HG03103 (cell line): ENCODE measurements at regions not wholly inside any gene's neighbourhood (a gene's known extent, or its start where the extent isn't known, plus 50 kb on each side); places are given as distances from the start of the nearest gene placed in this dataset.
"Not testable (repeated sequence)": the region's sequence is repeated elsewhere in the genome, so short reads cannot be mapped to it uniquely, and the experiment has no call there.

Experiments used
- ATAC-seq: cut with Tn5 transposase; IDR thresholded peaks from one replicate; pipeline ENCODE4 v1.9.1; 2021; ENCODE audit warnings: low read depth; ENCODE audit not compliant: unreplicated experiment

DNA sequence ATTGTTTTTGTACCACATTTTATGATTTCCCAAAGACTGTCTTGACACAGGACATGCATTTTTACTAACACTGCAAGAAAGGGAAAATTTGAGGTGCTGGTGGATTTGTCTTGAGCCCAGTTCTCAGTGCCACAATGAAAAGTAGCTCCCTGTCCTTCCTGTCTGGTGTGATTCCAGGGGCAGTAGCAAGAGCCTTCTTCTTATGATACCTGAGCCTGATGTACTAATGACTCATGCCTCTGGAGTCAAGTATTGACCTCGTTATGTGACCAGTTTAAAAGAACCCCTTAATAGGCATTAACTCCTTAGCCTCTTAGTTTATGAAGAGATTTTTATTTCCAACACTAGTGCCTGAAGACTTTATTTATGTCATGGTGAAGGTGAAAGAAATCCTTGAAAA, 728.6 kb downstream of the SLC4A3 start:
- no peak for ATAC-seq

GRCh38 chr2:220365023-220365422, 737.6 kb downstream of the SLC4A3 start:
- ATAC-seq = no peak

DNA sequence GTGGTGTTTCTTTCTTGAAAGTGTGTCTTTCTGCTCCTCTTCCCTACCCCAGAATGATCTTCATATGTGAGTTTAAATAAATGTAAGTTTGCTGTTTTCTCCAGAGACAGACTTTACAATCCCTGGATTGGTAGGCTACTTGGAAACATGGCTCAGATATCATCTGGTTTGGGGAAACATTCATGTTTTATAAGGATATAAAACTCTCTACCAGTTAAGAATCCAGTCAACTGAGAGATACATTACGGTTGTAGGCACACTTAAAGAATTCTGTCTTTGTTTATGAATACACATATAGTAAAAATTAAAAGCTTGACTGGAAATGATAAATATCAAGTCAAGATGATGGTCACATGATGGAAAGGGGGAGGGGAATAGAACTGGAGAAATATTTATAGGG, 739.3 kb downstream of the SLC4A3 start:
- ATAC-seq = no peak

GRCh38 chr2:220370764-220371163, 743.3 kb downstream of the SLC4A3 start:
- no peak for ATAC-seq

DNA sequence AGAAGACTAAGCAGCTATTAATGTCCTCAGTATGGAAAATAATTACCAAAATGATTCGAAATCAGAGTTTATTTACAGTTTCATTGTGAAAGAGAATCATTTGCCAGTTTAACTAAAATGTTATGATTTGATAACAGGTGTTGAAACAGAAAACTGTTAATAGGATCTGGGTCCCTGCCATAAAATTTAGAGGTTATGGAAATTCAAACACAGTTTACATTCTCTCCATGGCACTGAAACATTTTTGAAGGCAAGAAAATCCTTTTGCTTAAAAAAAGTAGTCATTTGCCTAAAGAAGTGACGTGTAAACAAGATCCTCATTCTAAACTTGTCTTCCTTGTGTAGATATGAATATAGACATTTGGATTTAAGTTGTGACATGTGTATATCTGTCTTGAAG, 743.8 kb downstream of the SLC4A3 start:
- ATAC-seq = no peak

DNA sequence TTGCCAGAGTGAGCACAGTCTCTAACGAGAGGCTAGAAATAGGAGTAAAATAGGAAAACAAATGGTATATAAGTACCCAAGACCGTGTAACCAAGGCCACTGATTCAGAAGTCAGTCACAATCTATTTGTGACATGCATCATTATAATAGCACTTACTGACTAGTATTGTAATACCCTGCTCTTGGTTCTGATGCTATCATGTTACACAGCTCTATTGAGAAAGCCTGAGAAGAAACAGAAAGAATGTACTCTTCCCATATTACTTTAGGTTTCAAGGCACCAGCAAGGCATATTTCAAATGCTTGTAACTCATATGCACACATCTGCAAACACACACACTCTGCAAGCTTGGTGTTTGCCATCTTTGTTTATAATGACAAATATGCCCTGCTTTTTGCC, 746.4 kb downstream of the SLC4A3 start:
- no peak for ATAC-seq

- ATAC-seq = no peak
Measured at GRCh38 chr2:220374282-220374681, 746.9 kb downstream of the SLC4A3 start.

- ATAC-seq = no peak
Measured at GRCh38 chr2:220377482-220378155, 750.2 kb downstream of the SLC4A3 start.

- not testable (repeated sequence) for ATAC-seq
Measured at GRCh38 chr2:220387758-220388157, 760.3 kb downstream of the SLC4A3 start.

DNA sequence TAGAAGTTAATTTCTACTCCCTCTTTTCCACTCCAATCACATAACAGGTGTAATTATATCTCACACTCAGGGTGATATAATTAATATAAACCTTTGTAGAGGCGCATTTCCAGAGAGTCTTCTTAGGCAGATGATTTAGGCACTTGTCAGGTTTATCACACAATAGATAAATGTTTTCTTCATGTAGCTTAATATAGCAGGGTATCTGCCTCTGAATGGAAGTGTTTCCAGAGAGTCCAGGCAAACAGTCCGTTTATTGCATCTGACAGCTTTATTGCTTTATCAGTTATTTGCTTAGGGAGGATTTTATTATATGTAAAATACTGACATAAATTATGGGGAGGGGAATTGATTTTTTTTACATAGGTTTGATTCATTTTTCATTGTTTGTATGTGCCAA, 766.3 kb downstream of the SLC4A3 start:
- ATAC-seq = no peak

- no peak for ATAC-seq
Measured at GRCh38 chr2:220394433-220394832, 767.0 kb downstream of the SLC4A3 start.

GRCh38 chr2:220396287-220396686, 768.9 kb downstream of the SLC4A3 start:
- no peak for ATAC-seq

- ATAC-seq = no peak
Measured at GRCh38 chr2:220410296-220410695, 782.9 kb downstream of the SLC4A3 start.

DNA sequence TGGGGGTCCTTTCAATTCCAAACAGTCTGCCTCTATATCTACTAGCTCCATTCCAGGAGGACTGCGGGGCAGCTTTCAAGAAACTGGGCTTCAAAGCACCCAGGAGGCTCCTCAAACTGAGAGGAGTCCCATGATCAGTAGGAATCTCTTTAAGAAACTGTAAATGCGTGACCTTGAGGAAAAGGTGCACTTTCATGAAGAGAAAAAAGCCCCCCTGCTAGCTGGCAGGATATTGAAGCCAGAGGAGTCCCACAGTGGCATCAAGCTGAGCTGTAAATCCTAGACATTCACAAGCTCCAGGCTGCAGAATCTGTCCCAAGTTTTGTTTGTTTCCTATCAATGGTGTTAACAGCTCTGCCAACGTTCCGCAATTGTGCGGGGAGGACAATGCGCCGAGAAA, 790.1 kb downstream of the SLC4A3 start:
- no peak for ATAC-seq

DNA sequence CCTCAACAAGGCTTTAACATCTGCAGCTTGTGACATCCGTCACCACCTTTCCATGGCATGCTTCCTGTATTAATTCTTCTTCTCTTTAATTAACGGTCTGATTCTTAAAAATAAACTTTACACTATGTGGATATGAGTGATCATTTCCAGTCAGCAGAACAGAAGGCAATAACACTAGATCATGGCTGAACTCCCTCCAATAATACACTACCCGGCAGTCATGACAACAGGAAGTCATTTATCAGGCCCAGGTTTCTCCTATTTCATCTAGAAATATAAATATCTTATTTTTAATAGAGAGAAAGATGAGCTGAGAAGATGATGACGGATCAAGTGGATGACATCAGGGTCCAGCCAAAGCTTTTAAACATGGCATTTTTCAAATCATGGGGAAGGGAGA, 792.2 kb downstream of the SLC4A3 start:
- ATAC-seq = no peak

- ATAC-seq = no peak
Measured at GRCh38 chr2:220420820-220421219, 793.4 kb downstream of the SLC4A3 start.

DNA sequence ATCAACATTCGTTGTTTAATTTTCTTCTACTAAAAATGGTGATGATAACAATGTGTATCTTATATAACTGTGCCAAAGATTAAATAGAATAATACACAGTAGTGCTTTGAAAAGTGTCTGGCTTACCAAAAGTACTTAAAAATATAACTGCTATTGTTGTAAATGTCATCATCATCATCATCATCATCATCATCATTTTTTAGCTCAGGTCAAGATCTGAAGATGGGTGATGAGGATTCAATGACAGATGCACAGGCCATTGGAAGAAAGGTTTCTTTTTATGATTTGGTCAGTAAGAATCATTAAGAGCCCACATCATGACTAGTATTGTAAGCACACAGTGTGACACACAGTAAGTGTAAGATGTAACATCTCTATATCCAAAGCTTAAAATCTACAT, 795.2 kb downstream of the SLC4A3 start:
- no peak for ATAC-seq

DNA sequence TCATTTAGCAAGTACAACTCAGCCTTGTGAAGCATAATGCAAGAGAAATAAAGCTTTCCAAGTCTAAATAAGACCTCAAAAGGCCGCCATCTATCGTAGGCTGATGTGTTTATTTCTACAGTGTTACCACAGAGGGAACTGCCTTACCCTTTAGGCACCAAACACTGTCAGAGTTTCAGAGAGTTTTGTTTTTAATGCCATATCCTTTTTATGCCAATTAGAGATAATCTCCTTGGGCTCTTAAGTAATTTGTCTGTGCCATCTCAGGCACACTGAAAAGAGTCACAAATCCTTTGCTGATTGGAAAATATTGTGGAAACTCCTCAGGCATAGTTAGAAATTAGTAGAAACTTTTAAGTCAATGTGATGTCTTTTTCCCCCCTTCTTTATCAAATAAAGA, 797.1 kb downstream of the SLC4A3 start:
- ATAC-seq = no peak

DNA sequence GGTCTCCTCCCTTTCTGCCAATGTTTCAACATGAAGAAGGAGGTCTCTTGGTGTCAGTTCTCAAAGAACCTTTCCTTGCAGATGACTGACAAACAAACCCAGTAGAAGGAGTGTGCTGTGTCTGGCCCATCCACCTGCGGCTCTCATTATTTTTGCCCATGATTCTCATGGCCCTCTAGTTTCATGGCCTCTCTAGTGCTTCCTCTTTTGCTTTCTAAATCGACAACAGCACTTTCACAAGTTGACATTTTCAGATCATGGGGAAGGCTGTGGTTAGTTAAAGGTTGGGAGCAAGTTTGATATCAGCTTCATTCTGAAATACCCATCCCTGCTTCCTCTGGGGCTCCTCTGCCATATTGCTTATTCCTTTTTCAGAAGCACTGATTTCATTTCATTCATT, 805.2 kb downstream of the SLC4A3 start:
- no peak for ATAC-seq

DNA sequence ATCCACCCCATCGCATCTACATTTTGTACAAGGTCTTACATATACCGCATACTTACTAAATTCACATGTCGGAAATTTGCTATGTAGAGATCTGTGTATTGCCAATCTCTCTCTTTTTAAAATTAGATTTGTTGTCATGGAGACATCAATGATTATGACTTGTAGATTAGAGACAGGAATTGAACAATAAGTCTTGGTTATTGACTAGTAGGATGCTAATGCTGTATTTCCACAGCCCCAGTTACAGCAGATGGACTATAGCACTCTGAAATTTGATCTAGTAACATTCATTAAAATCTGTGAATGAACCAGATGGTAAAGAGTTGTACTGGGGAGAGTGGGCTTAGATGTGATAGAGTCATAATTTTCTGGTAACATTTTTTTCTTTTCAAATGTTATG, 805.7 kb downstream of the SLC4A3 start:
- no peak for ATAC-seq

GRCh38 chr2:220434385-220434784, 807.0 kb downstream of the SLC4A3 start:
- ATAC-seq = no peak

DNA sequence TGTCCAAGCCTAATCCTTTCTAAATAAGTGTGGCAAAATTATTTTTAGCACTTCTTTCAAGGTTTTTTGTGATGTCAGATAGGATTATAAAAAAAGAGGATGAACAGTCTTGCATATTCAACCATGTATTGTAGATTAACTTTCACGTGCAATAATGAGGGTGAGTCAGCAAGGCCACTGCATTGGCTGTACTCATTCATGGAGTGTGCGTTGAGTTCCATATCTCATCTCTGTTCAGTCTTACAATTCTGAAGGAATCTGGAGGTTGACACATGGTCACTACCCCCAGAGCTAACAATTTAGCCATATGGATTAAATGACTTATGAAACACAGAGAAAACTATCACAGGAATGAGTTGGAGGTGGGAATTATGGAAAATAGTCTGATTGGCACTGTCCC, 810.5 kb downstream of the SLC4A3 start:
- ATAC-seq = no peak

DNA sequence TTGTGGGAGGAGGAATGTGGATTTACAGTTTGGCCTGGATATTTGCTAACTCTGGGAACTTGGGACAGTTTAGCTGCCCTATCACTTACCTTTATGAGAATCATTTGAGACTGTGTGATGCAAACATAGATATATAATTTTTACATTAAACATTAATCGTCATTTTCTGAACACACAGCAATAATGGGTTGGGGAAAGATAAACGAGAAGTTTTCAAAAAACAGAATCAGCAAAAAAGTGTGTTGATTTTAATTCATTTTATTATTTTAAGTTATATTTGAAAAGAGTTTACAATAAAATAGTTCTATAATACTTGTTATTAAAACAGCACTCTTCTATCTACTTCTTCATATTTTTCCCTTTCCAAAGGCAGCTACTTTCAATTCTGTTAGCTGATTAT, 813.3 kb downstream of the SLC4A3 start:
- ATAC-seq = no peak
